K562 (cell line): ENCODE measurements at regions not wholly inside any gene's neighbourhood (a gene's known extent, or its start where the extent isn't known, plus 50 kb on each side); places are given as distances from the start of the nearest gene placed in this dataset.

Experiments
- JUND ChIP-seq, 2 experiments: IDR thresholded peaks; 2 replicates in 1 of 2; 3 replicates in 1 of 2; pipeline ENCODE4 v1.6.1; 2011; ENCODE audit warnings: borderline replicate concordance in 2 of 2, low read depth in 2 of 2, low read length in 2 of 2, improper control_type of control experiment in 1 of 2, missing biosample characterization in 1 of 2, missing genetic modification characterization in 1 of 2, missing genetic modification reagents in 1 of 2
- PHTF2 ChIP-seq: fragments of 250-450 bp; sonication (Bioruptor Pico); IDR thresholded peaks from 2 replicates; pipeline ENCODE4 v1.5.0; 2021; ENCODE audit warnings: mild to moderate bottlenecking
- TF ChIP-seq, protein P1 (sequence below), 2 experiments: fragments of 450-650 bp; IDR thresholded peaks; 2 replicates each; pipeline ENCODE4 v1.6.1; 2016; ENCODE audit warnings: mild to moderate bottlenecking in 2 of 2, borderline replicate concordance in 1 of 2, low read depth in 1 of 2, moderate library complexity in 1 of 2

- TF ChIP-seq JUND (IDR thresholded peaks at IDR 0.05; ENCODE audit: borderline replicate concordance, low read depth, low read length) = no peak
- TF ChIP-seq JUND (tag; IDR thresholded peaks at IDR 0.05; ENCODE audit: borderline replicate concordance, low read depth, low read length) = no peak
- no peak for TF ChIP-seq PHTF2
- TF ChIP-seq, protein P1, sequence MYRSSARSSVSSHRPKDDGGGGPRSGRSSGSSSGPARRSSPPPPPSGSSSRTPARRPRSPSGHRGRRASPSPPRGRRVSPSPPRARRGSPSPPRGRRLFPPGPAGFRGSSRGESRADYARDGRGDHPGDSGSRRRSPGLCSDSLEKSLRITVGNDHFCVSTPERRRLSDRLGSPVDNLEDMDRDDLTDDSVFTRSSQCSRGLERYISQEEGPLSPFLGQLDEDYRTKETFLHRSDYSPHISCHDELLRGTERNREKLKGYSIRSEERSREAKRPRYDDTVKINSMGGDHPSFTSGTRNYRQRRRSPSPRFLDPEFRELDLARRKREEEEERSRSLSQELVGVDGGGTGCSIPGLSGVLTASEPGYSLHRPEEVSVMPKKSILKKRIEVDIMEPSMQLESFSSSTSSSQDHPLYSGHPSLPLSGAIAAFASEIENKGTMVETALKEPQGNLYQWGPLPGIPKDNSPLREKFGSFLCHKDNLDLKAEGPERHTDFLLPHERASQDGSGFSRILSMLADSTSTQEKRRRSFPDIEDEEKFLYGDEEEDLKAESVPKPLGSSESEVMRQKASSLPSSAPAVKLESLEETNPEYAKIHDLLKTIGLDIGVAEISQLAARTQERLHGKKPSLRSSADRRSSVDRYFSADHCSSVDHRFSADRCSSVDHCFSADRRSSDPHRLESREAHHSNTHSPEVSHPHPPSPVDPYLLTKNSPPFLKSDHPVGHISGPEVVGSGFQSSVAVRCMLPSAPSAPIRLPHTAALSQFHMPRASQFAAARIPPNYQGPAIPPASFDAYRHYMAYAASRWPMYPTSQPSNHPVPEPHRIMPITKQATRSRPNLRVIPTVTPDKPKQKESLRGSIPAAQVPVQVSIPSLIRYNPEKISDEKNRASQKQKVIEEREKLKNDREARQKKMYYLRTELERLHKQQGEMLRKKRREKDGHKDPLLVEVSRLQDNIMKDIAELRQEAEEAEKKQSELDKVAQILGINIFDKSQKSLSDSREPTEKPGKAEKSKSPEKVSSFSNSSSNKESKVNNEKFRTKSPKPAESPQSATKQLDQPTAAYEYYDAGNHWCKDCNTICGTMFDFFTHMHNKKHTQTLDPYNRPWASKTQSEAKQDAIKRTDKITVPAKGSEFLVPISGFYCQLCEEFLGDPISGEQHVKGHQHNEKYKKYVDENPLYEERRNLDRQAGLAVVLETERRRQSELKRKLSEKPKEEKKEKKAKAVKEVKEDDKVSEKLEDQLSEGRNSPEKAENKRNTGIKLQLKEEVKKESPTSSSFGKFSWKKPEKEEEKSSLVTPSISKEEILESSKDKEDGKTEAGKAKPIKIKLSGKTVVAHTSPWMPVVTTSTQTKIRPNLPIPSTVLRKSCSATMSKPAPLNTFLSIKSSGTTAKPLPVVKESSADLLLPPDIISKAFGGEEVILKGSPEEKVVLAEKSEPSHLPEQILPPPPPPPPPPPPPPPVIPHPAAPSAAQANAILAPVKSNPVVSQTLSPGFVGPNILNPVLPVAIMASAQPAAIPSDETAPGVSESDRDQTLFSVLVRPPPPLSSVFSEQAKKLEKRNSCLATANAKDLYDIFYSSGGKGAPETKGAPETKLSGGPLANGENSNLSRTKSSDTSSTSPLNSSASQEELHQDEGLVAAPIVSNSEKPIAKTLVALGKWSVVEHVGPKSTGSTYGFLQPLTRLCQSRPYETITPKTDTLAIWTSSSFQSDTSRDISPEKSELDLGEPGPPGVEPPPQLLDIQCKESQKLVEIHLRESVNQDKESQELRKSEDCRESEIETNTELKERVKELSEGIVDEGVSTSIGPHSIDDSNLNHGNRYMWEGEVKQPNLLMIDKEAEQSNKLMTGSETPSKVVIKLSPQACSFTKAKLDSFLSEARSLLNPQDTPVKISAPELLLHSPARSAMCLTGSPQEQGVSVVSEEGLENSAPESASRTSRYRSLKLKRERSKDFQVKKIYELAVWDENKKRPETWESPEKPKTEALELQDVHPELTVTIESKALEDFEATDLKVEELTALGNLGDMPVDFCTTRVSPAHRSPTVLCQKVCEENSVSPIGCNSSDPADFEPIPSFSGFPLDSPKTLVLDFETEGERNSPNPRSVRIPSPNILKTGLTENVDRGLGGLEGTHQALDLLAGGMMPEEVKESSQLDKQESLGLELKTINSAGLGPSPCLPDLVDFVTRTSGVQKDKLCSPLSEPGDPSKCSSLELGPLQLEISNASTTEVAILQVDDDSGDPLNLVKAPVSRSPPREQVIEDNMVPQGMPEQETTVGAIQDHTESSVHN (IDR thresholded peaks at IDR 0.05; ENCODE audit: borderline replicate concordance in 1 of 2, low read depth in 1 of 2) = no peak
Observed at GRCh38 chr10:94266091-94266490, 96.6 kb downstream of the NOC3L start (continued).
